Lower leg skin (tissue), 4 donors: ENCODE measurements at regions not wholly inside any gene's neighbourhood (a gene's known extent, or its start where the extent isn't known, plus 50 kb on each side); places are given as distances from the start of the nearest gene placed in this dataset.

Experiments used
- DNase-seq, 2 donors: peaks; one replicate each; pipeline ENCODE4 v3.0.0-alpha.2; 2019; ENCODE audit warnings: low spot score in 2 of 2
- H3K4me3 ChIP-seq: fragments of 200-600 bp; sonication (generic); 2 replicates; pipeline ENCODE4 v1.5.1; 2017; ENCODE audit warnings: mild to moderate bottlenecking, low read depth; ENCODE audit not compliant: poor library complexity, severe bottlenecking
- POLR2A ChIP-seq, 2 donors: fragments of 450-650 bp; IDR thresholded peaks; one replicate each; pipeline ENCODE4 v1.6.1; 2016 to 2017; ENCODE audit warnings: antibody characterized with exemption in 2 of 2, mild to moderate bottlenecking in 1 of 2, moderate library complexity in 1 of 2
- WGBS, 2 donors: methylation state at CpG; one replicate each; pipeline ENCODE4 v1.1.5; 2018; 5-methylcytosine and 5-hydroxymethylcytosine counted together
- intact Hi-C: fragments of 100-400 bp; cut with DNase I; formaldehyde crosslinking; loops from one replicate; pipeline ENCODE4 v1.15.0; 2023; ENCODE audit warnings: low total_unique reads
- TF ChIP-seq, protein P1 (sequence below), 3 donors: fragments of 450-650 bp; IDR thresholded peaks; one replicate each; pipeline ENCODE4 v1.5.1; 2016; ENCODE audit warnings: antibody characterized with exemption in 3 of 3, mild to moderate bottlenecking in 3 of 3, moderate library complexity in 2 of 3

DNA sequence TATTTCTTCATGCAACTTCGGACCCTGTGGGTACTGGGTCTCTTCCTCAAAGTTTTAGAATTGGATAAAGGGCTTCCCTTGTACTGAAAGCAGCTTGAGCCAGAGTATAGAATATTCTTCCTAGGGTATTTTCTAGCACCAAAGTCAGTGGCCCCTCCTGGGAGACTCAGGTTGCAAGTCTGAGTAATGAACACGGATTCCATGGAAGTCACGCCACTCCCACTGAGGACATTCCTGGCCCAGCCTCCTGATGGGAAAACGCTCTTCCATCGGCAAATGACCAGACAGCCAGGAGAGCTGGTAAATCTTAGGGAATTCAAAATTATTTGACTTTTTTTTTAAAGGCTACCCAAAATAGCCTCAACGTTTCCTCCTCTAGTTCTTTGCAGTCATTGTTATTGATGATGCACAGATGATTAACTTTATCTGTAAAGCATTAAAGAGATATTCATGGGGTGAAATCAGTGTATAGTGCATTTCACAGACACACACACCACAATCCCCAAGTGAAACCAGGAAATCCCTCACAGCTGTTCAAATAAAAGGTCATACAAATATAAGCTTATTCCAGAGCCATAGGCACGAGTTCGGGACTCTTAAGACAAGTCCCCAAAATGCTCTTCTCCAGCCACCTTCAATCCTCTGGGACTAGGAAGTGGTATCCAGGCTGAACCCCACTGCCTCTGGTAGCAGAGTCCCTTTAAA is 248.8 kb downstream of the SOD2 start:
- no peak overlapping the region for H3K4me3 ChIP-seq
- no peak for DNase-seq
- intact Hi-C loops, result no loop called here
- 63 to 66% methylated on average over 8 of the region's 8 CpGs for WGBS, 2 donors
- TF ChIP-seq, protein P1, sequence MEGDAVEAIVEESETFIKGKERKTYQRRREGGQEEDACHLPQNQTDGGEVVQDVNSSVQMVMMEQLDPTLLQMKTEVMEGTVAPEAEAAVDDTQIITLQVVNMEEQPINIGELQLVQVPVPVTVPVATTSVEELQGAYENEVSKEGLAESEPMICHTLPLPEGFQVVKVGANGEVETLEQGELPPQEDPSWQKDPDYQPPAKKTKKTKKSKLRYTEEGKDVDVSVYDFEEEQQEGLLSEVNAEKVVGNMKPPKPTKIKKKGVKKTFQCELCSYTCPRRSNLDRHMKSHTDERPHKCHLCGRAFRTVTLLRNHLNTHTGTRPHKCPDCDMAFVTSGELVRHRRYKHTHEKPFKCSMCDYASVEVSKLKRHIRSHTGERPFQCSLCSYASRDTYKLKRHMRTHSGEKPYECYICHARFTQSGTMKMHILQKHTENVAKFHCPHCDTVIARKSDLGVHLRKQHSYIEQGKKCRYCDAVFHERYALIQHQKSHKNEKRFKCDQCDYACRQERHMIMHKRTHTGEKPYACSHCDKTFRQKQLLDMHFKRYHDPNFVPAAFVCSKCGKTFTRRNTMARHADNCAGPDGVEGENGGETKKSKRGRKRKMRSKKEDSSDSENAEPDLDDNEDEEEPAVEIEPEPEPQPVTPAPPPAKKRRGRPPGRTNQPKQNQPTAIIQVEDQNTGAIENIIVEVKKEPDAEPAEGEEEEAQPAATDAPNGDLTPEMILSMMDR (IDR thresholded peaks at IDR 0.05), result no peak
- TF ChIP-seq POLR2A (IDR thresholded peaks at IDR 0.05), result no peak

DNA sequence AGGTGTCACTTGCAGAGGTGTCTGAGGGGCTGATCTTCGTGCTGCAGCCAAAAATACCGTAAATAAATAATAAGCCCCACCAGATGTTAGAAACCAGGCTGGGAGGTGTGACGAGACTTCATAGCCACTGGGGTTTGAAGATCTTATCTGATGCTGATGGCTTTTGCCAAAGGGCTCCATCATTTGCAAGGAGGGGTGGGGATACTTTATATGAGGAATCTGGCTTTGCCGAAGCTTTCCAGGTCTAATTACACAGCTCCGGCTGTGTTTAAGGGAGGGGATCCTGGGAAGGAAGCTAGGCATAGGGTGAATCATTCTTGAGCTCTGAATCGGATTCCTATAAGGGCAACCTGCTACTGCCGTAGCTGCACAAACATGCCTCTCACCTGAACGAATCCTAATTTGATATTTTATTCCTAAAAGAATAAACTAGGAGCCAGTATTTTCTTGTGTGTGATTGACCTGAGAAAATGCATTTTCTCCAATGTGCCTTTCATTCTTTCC is 249.6 kb downstream of the SOD2 start:
- TF ChIP-seq POLR2A (IDR thresholded peaks at IDR 0.05), result no peak
- TF ChIP-seq, protein P1 (IDR thresholded peaks at IDR 0.05), result no peak
- H3K4me3 ChIP-seq, result no peak overlapping the region
- 48 to 49% methylated on average over 8 of the region's 8 CpGs for WGBS, 2 donors

DNA sequence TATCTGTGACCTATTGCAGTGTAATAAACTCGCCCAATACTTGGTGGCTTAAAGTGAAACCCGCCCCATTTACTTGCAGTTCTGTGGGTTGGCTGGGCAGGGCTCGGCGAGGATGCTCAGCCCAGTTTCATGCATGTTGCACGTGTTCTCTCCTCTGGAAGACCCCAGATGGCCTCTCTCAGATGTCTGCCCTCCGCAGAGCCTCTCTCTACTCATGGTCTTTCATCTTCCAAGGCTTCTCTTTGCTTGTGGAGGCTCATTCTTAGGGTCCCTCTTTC is 251.4 kb downstream of the SOD2 start:
- intact Hi-C loops, result no loop called here
- 83 to 93% methylated on average over 6 of the region's 6 CpGs for WGBS, 2 donors
- DNase-seq, result no peak
- H3K4me3 ChIP-seq, result no peak overlapping the region
- TF ChIP-seq POLR2A (IDR thresholded peaks at IDR 0.05), result no peak
- TF ChIP-seq, protein P1 (IDR thresholded peaks at IDR 0.05), result no peak

More for the DNA sequence above, 249.6 kb downstream of the SOD2 start:
- DNase-seq, result no peak
- intact Hi-C loops, result no loop called here

DNA sequence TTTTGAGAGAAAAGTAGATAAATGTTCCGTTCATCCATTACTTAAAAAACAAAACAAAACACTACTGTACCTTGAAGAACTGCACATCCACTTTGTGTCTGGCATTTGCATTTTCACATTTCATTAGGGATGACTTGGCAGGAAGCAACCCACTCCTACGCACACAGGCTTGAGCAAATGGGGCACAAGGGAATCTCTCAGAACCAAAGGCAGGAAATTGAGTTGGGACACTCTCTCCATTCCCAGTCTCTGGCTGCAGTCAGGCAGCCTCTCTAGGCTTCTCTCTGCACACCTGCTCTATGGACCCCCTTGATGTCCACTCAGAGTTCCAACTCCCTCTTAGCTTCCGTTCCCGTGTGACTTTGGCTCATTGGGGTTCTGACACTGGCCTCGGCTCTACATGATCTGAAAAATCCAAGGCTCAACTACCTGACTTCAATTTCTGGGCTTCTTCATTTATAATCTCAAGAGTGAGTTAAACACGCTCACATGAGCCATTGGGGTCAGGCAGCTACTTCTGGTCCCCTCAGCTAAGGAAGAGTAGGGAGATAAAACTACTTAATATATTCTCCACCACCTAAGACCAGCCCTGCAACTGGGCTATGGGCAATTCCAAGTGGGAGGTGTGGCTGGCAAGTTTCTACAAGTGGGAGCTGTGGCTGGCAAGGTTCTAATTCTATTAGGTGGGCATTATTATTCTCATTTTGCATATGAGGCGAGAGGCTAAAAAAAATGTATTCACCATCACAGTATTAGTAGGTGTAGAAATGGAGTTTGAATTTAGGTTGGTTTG is 251.9 kb downstream of the SOD2 start:
- DNase-seq, result no peak
- TF ChIP-seq, protein P1 (IDR thresholded peaks at IDR 0.05), result no peak
- intact Hi-C loops, result no loop called here
- 75 to 86% methylated on average over 7 of the region's 7 CpGs for WGBS, 2 donors
- H3K4me3 ChIP-seq, result no peak overlapping the region

DNA sequence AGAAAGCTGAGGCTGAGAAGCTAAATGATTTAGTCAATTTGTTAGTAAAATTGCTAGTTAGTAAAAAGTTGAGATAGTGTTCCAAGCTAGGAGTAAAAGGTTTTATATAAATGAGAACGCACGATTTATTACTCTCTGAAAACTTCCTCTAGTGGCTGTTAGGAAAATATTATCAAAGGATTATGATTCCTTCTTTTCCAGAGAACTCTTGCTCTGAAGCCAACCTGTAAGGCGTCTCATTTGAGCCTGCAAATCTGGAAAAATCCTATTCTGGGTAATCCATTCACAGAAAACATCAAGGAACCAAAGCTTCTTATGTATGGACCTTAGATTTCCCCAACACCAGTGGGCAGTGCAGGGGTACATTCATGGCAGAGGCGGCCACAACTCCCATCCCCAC is 252.7 kb downstream of the SOD2 start:
- intact Hi-C loops, result no loop called here
- no peak overlapping the region for H3K4me3 ChIP-seq
- DNase-seq, result no peak
- 70 to 78% methylated on average over 4 of the region's 4 CpGs for WGBS, 2 donors
- TF ChIP-seq, protein P1 (IDR thresholded peaks at IDR 0.05), result no peak
- TF ChIP-seq POLR2A (IDR thresholded peaks at IDR 0.05), result no peak
